Ovary (tissue), 3 donors: ENCODE measurements at regions not wholly inside any gene's neighbourhood (a gene's known extent, or its start where the extent isn't known, plus 50 kb on each side); places are given as distances from the start of the nearest gene placed in this dataset.

Experiments used
- CTCF ChIP-seq, 3 donors: fragments of 450-650 bp in 2 of 3; fragments of 200-600 bp in 1 of 3; IDR thresholded peaks; one replicate each; pipeline versions ENCODE4 v1.5.1 to v1.8.0; 2016 to 2022; ENCODE audit warnings: antibody characterized with exemption in 3 of 3, mild to moderate bottlenecking in 1 of 3
- EP300 ChIP-seq: sonication (generic); formaldehyde crosslinking; IDR thresholded peaks from one replicate; pipeline ENCODE4 v1.6.1; 2017; ENCODE audit warnings: antibody characterized with exemption
- donor health status: DM: no; HTN: no; CAD: no.

- no peak for TF ChIP-seq CTCF (IDR thresholded peaks at IDR 0.05)
- TF ChIP-seq EP300: no peak
Measured at GRCh38 chr16:80377096-80377956, 163.5 kb upstream of the DYNLRB2 start.
